Astrocyte (in vitro differentiated cells and primary cell): ENCODE measurements at regions not wholly inside any gene's neighbourhood (a gene's known extent, or its start where the extent isn't known, plus 50 kb on each side); places are given as distances from the start of the nearest gene placed in this dataset.

Source experiments
- CTCF ChIP-seq: IDR thresholded peaks from 2 replicates; pipeline ENCODE4 v1.5.1; 2011; ENCODE audit warnings: low read depth, mild to moderate bottlenecking, inconsistent platforms, low read length, moderate library complexity; ENCODE audit not compliant: insufficient read depth
- EZH2 ChIP-seq: IDR thresholded peaks from 2 replicates; pipeline ENCODE4 v1.6.1; 2012; ENCODE audit warnings: mild to moderate bottlenecking, low read length, inconsistent platforms; ENCODE audit not compliant: insufficient read depth

DNA sequence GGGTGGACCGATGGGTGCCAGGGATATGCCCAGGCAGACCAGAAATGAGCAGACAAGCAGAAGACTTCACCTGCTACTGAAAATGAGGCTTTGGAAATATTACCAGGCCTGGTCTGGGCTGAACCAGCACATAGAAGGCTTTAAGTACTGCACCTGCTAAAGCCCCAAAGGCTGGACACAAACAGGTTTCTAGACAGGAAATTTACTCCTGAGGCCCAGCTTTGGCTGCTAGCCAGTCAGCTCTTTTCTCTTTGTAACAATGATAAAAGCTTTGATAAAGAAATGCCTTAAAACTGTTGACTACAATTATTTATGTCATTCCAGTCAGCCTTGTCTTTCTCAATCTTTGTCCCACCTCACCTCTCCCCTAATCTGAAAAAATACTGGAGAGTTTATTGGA is 228.9 kb upstream of the EGLN3 start:
- no peak for TF ChIP-seq CTCF
- no peak for TF ChIP-seq EZH2
